ENCODE measurements at regions not wholly inside any gene's neighbourhood (a gene's known extent, or its start where the extent isn't known, plus 50 kb on each side); places are given as distances from the start of the nearest gene placed in this dataset.

- TF ChIP-seq ZNF646 (CRISPR knock-in tag; IDR thresholded peaks at IDR 0.05) = peak; percentile 41; the same call in 1 of the 2 replicates
- no peak for TF ChIP-seq SOX6 (IDR thresholded peaks at IDR 0.05)
- TF ChIP-seq SOX6 (CRISPR knock-in tag; IDR thresholded peaks at IDR 0.05) = peak; percentile 27; the same call in 1 of the 2 replicates
- TF ChIP-seq FOXP1 (IDR thresholded peaks at IDR 0.05) = no peak
- peak; percentile 23; the same call in 1 of the 2 replicates for TF ChIP-seq FOXP1 (CRISPR knock-in tag; IDR thresholded peaks at IDR 0.05)
- TF ChIP-seq ZFP36 (IDR thresholded peaks at IDR 0.05; ENCODE audit: borderline replicate concordance, low read depth, low read length, partially characterized antibody) = no peak
- no peak for TF ChIP-seq GFI1 (CRISPR knock-in tag; IDR thresholded peaks at IDR 0.05; ENCODE audit: borderline replicate concordance)
- TF ChIP-seq SOX5 (CRISPR knock-in tag; IDR thresholded peaks at IDR 0.05; ENCODE audit: borderline replicate concordance) = peak; percentile 38; the same call in 1 of the 2 replicates
- TF ChIP-seq SOX13 (IDR thresholded peaks at IDR 0.05) = no peak
- peak in 1 of 2 experiments; percentile 9; a peak in 1 of 4 replicates for TF ChIP-seq SOX13 (CRISPR knock-in tag; conservative IDR thresholded peaks at IDR 0.05 in 1 of 2, IDR thresholded peaks at IDR 0.05 in 1 of 2)
- TF ChIP-seq ZNF513 (CRISPR knock-in tag; conservative IDR thresholded peaks at IDR 0.05) = no peak
- no peak for TF ChIP-seq SALL1 (CRISPR knock-in tag; IDR thresholded peaks at IDR 0.05)
- TF ChIP-seq ZNF430 (CRISPR knock-in tag; IDR thresholded peaks at IDR 0.05) = no peak
- TF ChIP-seq IRX3 (CRISPR knock-in tag; IDR thresholded peaks at IDR 0.05; ENCODE audit: borderline replicate concordance, low read depth) = no peak
These were observed 191.5 kb upstream of the BMP2 start (continued) for GRCh38 chr20:6575912-6576401.
